ENCODE measurements at regions not wholly inside any gene's neighbourhood (a gene's known extent, or its start where the extent isn't known, plus 50 kb on each side); places are given as distances from the start of the nearest gene placed in this dataset.

DNA sequence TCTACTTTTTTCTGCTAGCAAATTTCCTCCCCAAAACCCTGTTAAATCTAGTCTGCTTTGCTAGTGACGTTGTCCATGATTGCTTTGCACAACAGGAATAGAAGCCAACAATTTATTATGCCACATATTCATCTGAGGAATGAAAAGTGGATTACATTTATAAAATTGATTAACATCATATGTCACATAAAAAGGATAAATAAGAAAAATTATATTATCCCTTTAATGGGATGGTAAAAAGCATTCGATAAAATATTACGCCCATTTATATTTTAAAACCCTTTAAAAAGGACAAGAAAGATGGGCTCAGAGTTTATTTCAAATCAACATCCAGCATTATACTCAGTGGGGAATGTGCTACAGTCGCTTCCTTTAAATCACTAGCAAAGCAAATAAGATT lies 991.7 kb downstream of the DIAPH3 start:
- TF ChIP-seq, protein P1, sequence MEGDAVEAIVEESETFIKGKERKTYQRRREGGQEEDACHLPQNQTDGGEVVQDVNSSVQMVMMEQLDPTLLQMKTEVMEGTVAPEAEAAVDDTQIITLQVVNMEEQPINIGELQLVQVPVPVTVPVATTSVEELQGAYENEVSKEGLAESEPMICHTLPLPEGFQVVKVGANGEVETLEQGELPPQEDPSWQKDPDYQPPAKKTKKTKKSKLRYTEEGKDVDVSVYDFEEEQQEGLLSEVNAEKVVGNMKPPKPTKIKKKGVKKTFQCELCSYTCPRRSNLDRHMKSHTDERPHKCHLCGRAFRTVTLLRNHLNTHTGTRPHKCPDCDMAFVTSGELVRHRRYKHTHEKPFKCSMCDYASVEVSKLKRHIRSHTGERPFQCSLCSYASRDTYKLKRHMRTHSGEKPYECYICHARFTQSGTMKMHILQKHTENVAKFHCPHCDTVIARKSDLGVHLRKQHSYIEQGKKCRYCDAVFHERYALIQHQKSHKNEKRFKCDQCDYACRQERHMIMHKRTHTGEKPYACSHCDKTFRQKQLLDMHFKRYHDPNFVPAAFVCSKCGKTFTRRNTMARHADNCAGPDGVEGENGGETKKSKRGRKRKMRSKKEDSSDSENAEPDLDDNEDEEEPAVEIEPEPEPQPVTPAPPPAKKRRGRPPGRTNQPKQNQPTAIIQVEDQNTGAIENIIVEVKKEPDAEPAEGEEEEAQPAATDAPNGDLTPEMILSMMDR (IDR thresholded peaks at IDR 0.05) = no peak
- TF ChIP-seq POLR2AphosphoS5 (IDR thresholded peaks at IDR 0.05) = no peak

Measured in gastroesophageal sphincter (tissue), 3 donors.